GM23338 (cell line): ENCODE measurements at regions not wholly inside any gene's neighbourhood (a gene's known extent, or its start where the extent isn't known, plus 50 kb on each side); places are given as distances from the start of the nearest gene placed in this dataset.

Experiments
- ATAC-seq: fragments of 200-7000 bp; cut with Tn5 transposase; 3 replicates; pipeline ENCODE4 v1.9.1; 2020
- DNase-seq: peaks from one replicate; pipeline ENCODE4 v3.0.0-alpha.2; 2015; ENCODE audit warnings: low spot score
- H2AFZ ChIP-seq: fragments of 200-600 bp; sonication (generic); 2 replicates; pipeline ENCODE4 v1.8.0; 2016; ENCODE audit warnings: antibody characterized with exemption, mild to moderate bottlenecking, moderate library complexity
- H3F3A ChIP-seq: fragments of 200-600 bp; sonication (generic); replicated peaks from 2 replicates; pipeline ENCODE4 v1.8.0; 2017; ENCODE audit warnings: antibody characterized with exemption, mixed run types, low read depth
- H3K27ac ChIP-seq: fragments of 200-600 bp; sonication (generic); 2 replicates; pipeline ENCODE4 v1.6.1; 2016; ENCODE audit warnings: low read depth
- H3K27me3 ChIP-seq: fragments of 200-600 bp; sonication (generic); 2 replicates; pipeline ENCODE4 v1.8.0; 2016; ENCODE audit warnings: mild to moderate bottlenecking, mixed run types, moderate library complexity; ENCODE audit not compliant: insufficient read depth
- H3K36me3 ChIP-seq: fragments of 200-600 bp; sonication (generic); 2 replicates; pipeline ENCODE4 v1.8.0; 2016; ENCODE audit warnings: mild to moderate bottlenecking; ENCODE audit not compliant: insufficient read depth
- H3K4me1 ChIP-seq: fragments of 200-600 bp; sonication (generic); 2 replicates; pipeline ENCODE4 v1.8.0; 2016; ENCODE audit warnings: mild to moderate bottlenecking, moderate library complexity; ENCODE audit not compliant: insufficient read depth
- H3K4me2 ChIP-seq: fragments of 200-600 bp; sonication (generic); 2 replicates; pipeline ENCODE4 v1.7.1; 2017; ENCODE audit warnings: mixed run types
- H3K4me3 ChIP-seq: fragments of 200-600 bp; sonication (generic); 2 replicates; pipeline ENCODE4 v1.6.1; 2016; ENCODE audit warnings: mixed run types
- H3K79me2 ChIP-seq: fragments of 200-600 bp; sonication (generic); replicated peaks from 2 replicates; pipeline ENCODE4 v1.8.0; 2017; ENCODE audit warnings: mild to moderate bottlenecking; ENCODE audit not compliant: insufficient read depth
- H3K9me2 ChIP-seq: fragments of 200-600 bp; sonication (generic); 2 replicates; pipeline ENCODE4 v1.8.0; 2017; ENCODE audit not compliant: insufficient read depth
- H4K20me1 ChIP-seq: fragments of 200-600 bp; sonication (generic); replicated peaks from 2 replicates; pipeline ENCODE4 v1.8.0; 2017; ENCODE audit warnings: mild to moderate bottlenecking; ENCODE audit not compliant: insufficient read depth
- H3K27ac Mint-ChIP-seq: 2 replicates; pipeline ENCODE4 v1.8.0; 2020; ENCODE audit warnings: inconsistent platforms, mild to moderate bottlenecking, moderate library complexity, mixed read lengths
- H3K27me3 Mint-ChIP-seq: 3 replicates; pipeline ENCODE4 v1.8.0; 2022; ENCODE audit warnings: low read depth, mild to moderate bottlenecking, moderate library complexity, mixed read lengths, inconsistent platforms; ENCODE audit not compliant: insufficient read depth, poor library complexity
- H3K36me3 Mint-ChIP-seq: 3 replicates; pipeline ENCODE4 v1.8.0; 2021; ENCODE audit warnings: low read depth, mild to moderate bottlenecking, inconsistent platforms, moderate library complexity, mixed read lengths
- H3K4me1 Mint-ChIP-seq: 3 replicates; pipeline ENCODE4 v1.8.0; 2020; ENCODE audit warnings: mild to moderate bottlenecking, inconsistent platforms, mixed read lengths
- H3K4me3 Mint-ChIP-seq: 3 replicates; pipeline ENCODE4 v1.8.0; 2021; ENCODE audit warnings: moderate library complexity, mild to moderate bottlenecking, inconsistent platforms, mixed read lengths
- H3K9me3 Mint-ChIP-seq: 3 replicates; pipeline ENCODE4 v1.8.0; 2020; ENCODE audit warnings: moderate library complexity, mild to moderate bottlenecking, inconsistent platforms, mixed read lengths
- EZH2 ChIP-seq: fragments of 200-600 bp; sonication (generic); IDR thresholded peaks from one replicate; pipeline ENCODE4 v1.8.0; 2017; ENCODE audit warnings: antibody characterized with exemption, mild to moderate bottlenecking, low read depth; ENCODE audit not compliant: unreplicated experiment
- EZH2phosphoT487 ChIP-seq: fragments of 200-600 bp; sonication (generic); IDR thresholded peaks from one replicate; pipeline ENCODE4 v1.8.1; 2018; ENCODE audit warnings: antibody characterized with exemption; ENCODE audit not compliant: unreplicated experiment
- NANOG ChIP-seq: IDR thresholded peaks from 2 replicates; pipeline ENCODE4 v1.6.1; 2016; ENCODE audit warnings: antibody characterized with exemption, borderline replicate concordance
- STAT1 ChIP-seq: IDR thresholded peaks from one replicate; pipeline ENCODE4 v1.6.1; 2016; ENCODE audit warnings: antibody characterized with exemption; ENCODE audit not compliant: unreplicated experiment
- TF ChIP-seq, protein P1 (sequence below): fragments of 250-450 bp; sonication (Bioruptor Pico); IDR thresholded peaks from 2 replicates; pipeline ENCODE4 v1.5.0; 2020; ENCODE audit warnings: mild to moderate bottlenecking, moderate library complexity
- TF ChIP-seq, protein P2 (sequence below): IDR thresholded peaks from 2 replicates; pipeline ENCODE4 v1.6.1; 2016; ENCODE audit warnings: antibody characterized with exemption
- TF ChIP-seq, protein P3 (sequence below), 2 experiments: fragments of 200-600 bp in 1 of 2; sonication (generic) in 1 of 2; conservative IDR thresholded peaks; 2 replicates each; pipeline versions ENCODE4 v1.5.1 to v1.6.1; 2016 to 2017; ENCODE audit warnings: antibody characterized with exemption in 2 of 2, low read depth in 2 of 2, mild to moderate bottlenecking in 2 of 2, moderate library complexity in 1 of 2

DNA sequence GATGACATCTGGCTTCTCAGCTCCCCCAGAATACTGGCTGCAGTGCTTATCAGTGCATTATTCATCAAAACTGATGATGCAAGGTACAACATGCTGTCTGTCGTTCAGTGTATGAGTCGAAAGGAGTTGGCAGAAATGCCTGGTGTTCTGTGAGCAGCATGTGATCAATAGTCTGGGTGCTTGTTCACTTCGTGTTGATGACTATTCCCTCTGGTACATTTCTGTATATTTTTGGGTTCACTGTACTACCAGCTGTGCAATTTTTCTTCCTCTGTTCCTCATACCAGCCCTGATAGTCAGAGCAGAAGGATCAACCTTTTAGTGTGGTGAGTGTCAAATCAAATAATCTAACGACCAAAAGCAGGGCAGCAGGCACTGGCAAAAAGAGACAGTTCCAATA is 59.0 kb upstream of the KLHL14 start:
- no peaks in the 10 kb centered on the region for H3K27me3 ChIP-seq
- no peaks in the 10 kb centered on the region for H4K20me1 ChIP-seq
- no peaks in the 10 kb centered on the region for H3K9me3 Mint-ChIP-seq
- no peak overlapping the region for H3K27ac ChIP-seq
- ATAC-seq (no peak), DNase-seq (no peak)
- no peaks in the 10 kb centered on the region for H3K79me2 ChIP-seq
- peaks cover 4% of the 10 kb centered on the region for H3K27me3 Mint-ChIP-seq
- no peaks in the 10 kb centered on the region for H3K36me3 ChIP-seq
- H3F3A ChIP-seq, result no peaks in the 10 kb centered on the region
- no peaks in the 10 kb centered on the region for H3K36me3 Mint-ChIP-seq
- no peak overlapping the region for H3K27ac Mint-ChIP-seq
- no peaks in the 10 kb centered on the region for H3K4me1 ChIP-seq
- H3K4me3 Mint-ChIP-seq, result no peak overlapping the region
- no peak for TF ChIP-seq STAT1
- TF ChIP-seq EZH2phosphoT487, result no peak
- TF ChIP-seq, protein P1, sequence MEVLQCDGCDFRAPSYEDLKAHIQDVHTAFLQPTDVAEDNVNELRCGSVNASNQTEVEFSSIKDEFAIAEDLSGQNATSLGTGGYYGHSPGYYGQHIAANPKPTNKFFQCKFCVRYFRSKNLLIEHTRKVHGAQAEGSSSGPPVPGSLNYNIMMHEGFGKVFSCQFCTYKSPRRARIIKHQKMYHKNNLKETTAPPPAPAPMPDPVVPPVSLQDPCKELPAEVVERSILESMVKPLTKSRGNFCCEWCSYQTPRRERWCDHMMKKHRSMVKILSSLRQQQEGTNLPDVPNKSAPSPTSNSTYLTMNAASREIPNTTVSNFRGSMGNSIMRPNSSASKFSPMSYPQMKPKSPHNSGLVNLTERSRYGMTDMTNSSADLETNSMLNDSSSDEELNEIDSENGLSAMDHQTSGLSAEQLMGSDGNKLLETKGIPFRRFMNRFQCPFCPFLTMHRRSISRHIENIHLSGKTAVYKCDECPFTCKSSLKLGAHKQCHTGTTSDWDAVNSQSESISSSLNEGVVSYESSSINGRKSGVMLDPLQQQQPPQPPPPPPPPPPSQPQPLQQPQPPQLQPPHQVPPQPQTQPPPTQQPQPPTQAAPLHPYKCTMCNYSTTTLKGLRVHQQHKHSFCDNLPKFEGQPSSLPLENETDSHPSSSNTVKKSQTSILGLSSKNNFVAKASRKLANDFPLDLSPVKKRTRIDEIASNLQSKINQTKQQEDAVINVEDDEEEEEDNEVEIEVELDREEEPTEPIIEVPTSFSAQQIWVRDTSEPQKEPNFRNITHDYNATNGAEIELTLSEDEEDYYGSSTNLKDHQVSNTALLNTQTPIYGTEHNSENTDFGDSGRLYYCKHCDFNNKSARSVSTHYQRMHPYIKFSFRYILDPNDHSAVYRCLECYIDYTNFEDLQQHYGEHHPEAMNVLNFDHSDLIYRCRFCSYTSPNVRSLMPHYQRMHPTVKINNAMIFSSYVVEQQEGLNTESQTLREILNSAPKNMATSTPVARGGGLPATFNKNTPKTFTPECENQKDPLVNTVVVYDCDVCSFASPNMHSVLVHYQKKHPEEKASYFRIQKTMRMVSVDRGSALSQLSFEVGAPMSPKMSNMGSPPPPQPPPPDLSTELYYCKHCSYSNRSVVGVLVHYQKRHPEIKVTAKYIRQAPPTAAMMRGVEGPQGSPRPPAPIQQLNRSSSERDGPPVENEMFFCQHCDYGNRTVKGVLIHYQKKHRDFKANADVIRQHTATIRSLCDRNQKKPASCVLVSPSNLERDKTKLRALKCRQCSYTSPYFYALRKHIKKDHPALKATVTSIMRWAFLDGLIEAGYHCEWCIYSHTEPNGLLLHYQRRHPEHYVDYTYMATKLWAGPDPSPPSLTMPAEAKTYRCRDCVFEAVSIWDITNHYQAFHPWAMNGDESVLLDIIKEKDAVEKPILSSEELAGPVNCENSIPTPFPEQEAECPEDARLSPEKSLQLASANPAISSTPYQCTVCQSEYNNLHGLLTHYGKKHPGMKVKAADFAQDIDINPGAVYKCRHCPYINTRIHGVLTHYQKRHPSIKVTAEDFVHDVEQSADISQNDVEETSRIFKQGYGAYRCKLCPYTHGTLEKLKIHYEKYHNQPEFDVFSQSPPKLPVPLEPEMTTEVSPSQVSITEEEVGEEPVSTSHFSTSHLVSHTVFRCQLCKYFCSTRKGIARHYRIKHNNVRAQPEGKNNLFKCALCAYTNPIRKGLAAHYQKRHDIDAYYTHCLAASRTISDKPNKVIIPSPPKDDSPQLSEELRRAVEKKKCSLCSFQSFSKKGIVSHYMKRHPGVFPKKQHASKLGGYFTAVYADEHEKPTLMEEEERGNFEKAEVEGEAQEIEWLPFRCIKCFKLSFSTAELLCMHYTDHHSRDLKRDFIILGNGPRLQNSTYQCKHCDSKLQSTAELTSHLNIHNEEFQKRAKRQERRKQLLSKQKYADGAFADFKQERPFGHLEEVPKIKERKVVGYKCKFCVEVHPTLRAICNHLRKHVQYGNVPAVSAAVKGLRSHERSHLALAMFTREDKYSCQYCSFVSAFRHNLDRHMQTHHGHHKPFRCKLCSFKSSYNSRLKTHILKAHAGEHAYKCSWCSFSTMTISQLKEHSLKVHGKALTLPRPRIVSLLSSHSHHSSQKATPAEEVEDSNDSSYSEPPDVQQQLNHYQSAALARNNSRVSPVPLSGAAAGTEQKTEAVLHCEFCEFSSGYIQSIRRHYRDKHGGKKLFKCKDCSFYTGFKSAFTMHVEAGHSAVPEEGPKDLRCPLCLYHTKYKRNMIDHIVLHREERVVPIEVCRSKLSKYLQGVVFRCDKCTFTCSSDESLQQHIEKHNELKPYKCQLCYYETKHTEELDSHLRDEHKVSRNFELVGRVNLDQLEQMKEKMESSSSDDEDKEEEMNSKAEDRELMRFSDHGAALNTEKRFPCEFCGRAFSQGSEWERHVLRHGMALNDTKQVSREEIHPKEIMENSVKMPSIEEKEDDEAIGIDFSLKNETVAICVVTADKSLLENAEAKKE (CRISPR knock-in tag), result no peak
- TF ChIP-seq, protein P2, sequence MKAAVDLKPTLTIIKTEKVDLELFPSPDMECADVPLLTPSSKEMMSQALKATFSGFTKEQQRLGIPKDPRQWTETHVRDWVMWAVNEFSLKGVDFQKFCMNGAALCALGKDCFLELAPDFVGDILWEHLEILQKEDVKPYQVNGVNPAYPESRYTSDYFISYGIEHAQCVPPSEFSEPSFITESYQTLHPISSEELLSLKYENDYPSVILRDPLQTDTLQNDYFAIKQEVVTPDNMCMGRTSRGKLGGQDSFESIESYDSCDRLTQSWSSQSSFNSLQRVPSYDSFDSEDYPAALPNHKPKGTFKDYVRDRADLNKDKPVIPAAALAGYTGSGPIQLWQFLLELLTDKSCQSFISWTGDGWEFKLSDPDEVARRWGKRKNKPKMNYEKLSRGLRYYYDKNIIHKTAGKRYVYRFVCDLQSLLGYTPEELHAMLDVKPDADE, result no peak
- no peak for TF ChIP-seq EZH2
- no peak overlapping the region for H3K4me3 ChIP-seq
- no peaks in the 10 kb centered on the region for H3K9me2 ChIP-seq
- no peak overlapping the region for H3K4me2 ChIP-seq
- no peaks in the 10 kb centered on the region for H3K4me1 Mint-ChIP-seq
- H2AFZ ChIP-seq, result no peak overlapping the region

DNA sequence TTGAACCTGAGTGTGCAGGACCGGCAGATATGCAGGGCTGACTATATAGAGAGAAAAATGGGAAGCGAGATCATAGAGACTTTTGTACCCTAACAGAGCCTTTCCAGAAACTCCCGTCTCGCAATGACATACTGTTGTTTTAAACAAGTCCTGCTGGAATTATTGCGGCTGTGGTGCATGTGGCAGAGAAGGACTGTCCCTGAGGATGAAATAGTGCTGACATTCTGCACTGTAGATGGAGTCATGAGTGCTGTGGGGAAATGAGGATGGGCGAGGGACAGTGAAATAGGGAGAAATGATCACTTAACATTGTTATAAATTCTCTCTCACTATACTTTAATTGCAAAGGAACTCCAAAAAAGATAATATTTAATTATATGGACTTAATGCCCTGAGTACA is 50.4 kb upstream of the KLHL14 start:
- Mint-ChIP-seq H3K4me1 (no peaks in the 10 kb centered on the region), H3K27ac (no peak overlapping the region), H3K4me3 (no peak overlapping the region), H3K9me3 (no peaks in the 10 kb centered on the region), H3K36me3 (no peaks in the 10 kb centered on the region), H3K27me3 (no peaks in the 10 kb centered on the region)
- H4K20me1 ChIP-seq, result no peaks in the 10 kb centered on the region
- no peaks in the 10 kb centered on the region for H3K79me2 ChIP-seq
- H3K4me3 ChIP-seq, result no peak overlapping the region
- ATAC-seq (no peak), DNase-seq (no peak)
- H3K9me2 ChIP-seq, result no peaks in the 10 kb centered on the region
- no peaks in the 10 kb centered on the region for H3K4me1 ChIP-seq
- H2AFZ ChIP-seq, result no peak overlapping the region
- no peak overlapping the region for H3K27ac ChIP-seq
- H3F3A ChIP-seq, result no peaks in the 10 kb centered on the region
- H3K27me3 ChIP-seq, result no peaks in the 10 kb centered on the region
- no peaks in the 10 kb centered on the region for H3K36me3 ChIP-seq
- no peak overlapping the region for H3K4me2 ChIP-seq
- TF ChIP-seq, protein P3, sequence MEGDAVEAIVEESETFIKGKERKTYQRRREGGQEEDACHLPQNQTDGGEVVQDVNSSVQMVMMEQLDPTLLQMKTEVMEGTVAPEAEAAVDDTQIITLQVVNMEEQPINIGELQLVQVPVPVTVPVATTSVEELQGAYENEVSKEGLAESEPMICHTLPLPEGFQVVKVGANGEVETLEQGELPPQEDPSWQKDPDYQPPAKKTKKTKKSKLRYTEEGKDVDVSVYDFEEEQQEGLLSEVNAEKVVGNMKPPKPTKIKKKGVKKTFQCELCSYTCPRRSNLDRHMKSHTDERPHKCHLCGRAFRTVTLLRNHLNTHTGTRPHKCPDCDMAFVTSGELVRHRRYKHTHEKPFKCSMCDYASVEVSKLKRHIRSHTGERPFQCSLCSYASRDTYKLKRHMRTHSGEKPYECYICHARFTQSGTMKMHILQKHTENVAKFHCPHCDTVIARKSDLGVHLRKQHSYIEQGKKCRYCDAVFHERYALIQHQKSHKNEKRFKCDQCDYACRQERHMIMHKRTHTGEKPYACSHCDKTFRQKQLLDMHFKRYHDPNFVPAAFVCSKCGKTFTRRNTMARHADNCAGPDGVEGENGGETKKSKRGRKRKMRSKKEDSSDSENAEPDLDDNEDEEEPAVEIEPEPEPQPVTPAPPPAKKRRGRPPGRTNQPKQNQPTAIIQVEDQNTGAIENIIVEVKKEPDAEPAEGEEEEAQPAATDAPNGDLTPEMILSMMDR (conservative IDR thresholded peaks at IDR 0.05; ENCODE audit: low read depth in 2 of 2), result no peak
- TF ChIP-seq, protein P2, result no peak
- TF ChIP-seq NANOG, result no peak
